ENCODE measurements at regions not wholly inside any gene's neighbourhood (a gene's known extent, or its start where the extent isn't known, plus 50 kb on each side); places are given as distances from the start of the nearest gene placed in this dataset.
"Not testable (repeated sequence)": the region's sequence is repeated elsewhere in the genome, so short reads cannot be mapped to it uniquely, and the experiment has no call there.

DNA sequence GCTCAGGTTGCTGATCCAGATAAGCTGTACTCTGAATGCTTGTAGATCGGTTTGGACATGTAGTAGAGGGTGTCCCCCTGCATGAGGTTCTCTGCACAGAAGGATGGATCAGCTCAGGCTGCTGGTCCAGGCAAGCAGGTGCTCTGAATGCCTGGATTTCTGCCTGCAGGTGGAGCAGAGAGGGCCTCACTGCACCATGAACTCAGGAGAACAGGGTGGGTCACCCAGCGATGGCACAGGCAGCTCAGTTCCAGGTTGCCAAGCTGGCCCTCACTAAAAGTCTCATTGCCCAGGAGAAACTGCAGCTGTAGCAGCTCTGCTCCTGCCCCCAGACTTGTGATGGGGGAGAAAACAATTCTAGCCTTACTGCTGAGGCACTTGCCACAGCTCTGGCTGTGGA lies 491.8 kb downstream of the XIRP2 start:
- intact Hi-C loops (cut with DNase I), result no loop called here
- no peak for DNase-seq
- ATAC-seq (ENCODE audit: poor library complexity), result no peak

- DNase-seq (no peak), ATAC-seq (ENCODE audit: poor library complexity) (no peak)
- intact Hi-C loops (cut with DNase I), result no loop called here
These were observed 480.8 kb downstream of the XIRP2 start for GRCh38 chr2:167369083-167369482.

GRCh38 chr2:167368371-167368770 lies 480.1 kb downstream of the XIRP2 start:
- intact Hi-C loops (cut with DNase I), result no loop called here
- ATAC-seq (ENCODE audit: poor library complexity) (no peak), DNase-seq (no peak)

DNA sequence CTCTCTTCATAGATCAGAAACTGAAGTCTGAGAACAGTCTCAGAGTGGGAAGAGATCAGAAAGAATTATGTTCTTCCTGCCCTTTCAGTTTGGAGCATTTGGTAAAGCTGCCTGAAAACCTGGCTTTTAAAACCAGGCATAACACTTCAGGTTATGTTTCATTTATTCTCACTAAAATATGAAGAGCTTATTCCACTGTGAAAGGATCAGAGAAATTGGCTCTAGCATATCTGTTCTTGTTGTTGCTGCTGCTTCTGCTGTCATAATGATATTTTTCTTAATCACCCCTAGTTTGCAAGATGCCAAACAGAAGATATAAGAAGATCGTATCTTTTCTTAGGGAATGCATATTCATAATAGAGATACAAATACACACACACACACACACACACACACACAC lies 476.9 kb downstream of the XIRP2 start:
- ATAC-seq (ENCODE audit: poor library complexity), result no peak
- intact Hi-C loops (cut with DNase I), result no loop called here
- DNase-seq, result no peak

- no peak for ATAC-seq (ENCODE audit: poor library complexity)
- intact Hi-C loops (cut with DNase I), result no loop called here
- DNase-seq, result no peak
These were observed 473.1 kb downstream of the XIRP2 start for GRCh38 chr2:167361426-167361825.

DNA sequence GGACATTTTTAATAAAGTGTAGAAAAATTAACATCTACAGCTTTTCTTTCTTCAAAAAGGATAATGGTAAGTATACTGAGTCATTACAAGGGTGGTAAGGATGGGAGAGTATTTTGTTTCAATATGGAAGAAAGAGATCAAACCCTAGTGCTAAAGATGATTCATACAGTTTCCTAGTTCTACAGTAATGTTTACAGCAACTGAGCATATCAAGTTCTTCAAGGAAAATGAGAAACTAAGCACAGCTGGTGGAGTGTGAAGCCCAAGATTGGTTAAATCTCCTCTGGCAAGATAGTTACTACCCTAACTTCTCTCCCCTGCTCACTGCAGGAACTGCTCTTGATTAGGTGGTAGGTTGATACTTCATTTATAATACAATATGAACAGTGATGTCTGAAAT lies 467.5 kb downstream of the XIRP2 start:
- intact Hi-C loops (cut with DNase I), result no loop called here
- no peak for ATAC-seq (ENCODE audit: poor library complexity)
- no peak for DNase-seq

DNA sequence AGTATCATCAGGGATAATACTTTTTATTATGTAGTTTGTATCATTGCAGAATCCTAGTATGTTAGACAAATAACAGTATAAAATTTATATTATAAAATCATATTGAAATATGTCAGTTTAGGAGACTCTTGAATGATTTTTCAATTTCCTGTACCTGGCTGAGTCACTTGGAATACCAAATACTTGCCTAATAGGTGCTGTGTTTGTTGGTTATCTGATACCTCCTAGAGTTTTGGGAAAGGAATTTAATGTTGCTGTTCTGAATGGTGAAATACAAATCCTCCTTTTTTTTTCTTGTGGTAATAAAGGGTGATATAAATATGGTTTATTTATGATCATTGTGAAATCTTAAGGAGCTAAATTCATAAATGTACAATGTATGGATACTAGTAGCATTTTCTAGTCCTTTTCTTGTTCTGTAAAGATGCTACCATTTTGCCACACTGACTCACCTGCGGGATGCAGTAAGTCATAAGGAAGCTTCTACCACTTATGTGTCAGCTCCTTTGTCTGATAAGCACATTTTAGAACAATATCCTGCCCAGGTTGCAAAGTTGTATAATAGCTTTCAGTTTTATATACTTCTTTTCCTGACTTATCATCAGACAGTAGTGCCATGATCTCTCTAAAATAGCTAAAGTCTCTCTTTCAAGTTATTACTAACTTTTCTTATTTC lies 465.5 kb downstream of the XIRP2 start:
- ATAC-seq (ENCODE audit: poor library complexity) (no peak), DNase-seq (no peak)
- intact Hi-C loops (cut with DNase I), result no loop called here

DNA sequence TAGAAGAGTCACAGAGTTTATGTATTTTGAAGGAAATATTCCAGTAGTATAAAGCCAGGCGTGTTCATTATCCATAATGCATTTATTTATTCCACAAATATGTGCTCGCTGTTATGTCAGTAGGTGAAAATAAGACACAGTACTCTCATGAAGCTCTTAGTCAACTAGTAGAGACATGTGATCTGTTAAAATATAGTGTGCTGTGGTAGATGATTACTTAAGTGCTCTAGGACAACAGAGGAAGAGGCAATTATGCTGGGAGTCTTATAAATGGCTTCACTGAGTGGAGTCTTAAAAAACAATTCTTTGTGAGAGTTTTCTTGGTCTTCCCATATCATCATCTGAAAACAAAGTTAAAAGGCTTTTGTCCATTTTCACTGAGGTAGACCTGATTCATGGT lies 457.3 kb downstream of the XIRP2 start:
- DNase-seq (no peak), ATAC-seq (ENCODE audit: poor library complexity) (no peak)
- intact Hi-C loops (cut with DNase I), result no loop called here

- DNase-seq (no peak), ATAC-seq (ENCODE audit: poor library complexity) (no peak)
- intact Hi-C loops (cut with DNase I), result no loop called here
These were observed 454.5 kb downstream of the XIRP2 start for GRCh38 chr2:167342769-167343168.

GRCh38 chr2:167340322-167340721 lies 452.0 kb downstream of the XIRP2 start:
- DNase-seq, result no peak
- no peak for ATAC-seq (ENCODE audit: poor library complexity)
- intact Hi-C loops (cut with DNase I), result no loop called here

DNA sequence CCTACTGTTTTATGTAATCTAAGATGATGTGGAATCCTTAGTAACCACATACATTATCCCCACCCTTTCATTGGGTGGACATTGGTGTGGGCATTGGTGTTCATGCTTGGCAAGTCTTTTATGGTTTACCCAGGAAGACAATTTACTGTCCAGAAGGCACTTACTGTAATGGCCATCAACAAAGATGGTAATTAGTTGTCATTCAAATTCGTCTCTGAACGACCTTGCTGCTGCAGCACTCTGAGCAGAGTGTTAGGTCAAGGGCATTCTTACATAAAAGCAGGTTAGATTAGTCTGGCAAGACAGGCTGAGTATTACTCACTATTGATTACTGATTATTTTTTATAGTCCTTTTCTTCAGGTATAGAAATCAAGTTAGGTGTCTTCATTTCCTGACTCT lies 447.9 kb downstream of the XIRP2 start:
- no peak for ATAC-seq (ENCODE audit: poor library complexity)
- intact Hi-C loops (cut with DNase I), result no loop called here
- no peak for DNase-seq

GRCh38 chr2:167335541-167335992 lies 447.3 kb downstream of the XIRP2 start:
- ATAC-seq (ENCODE audit: poor library complexity) (no peak), DNase-seq (no peak)
- intact Hi-C loops (cut with DNase I), result no loop called here

GRCh38 chr2:167334146-167334742 lies 446.0 kb downstream of the XIRP2 start:
- ATAC-seq (ENCODE audit: poor library complexity), result no peak
- intact Hi-C loops (cut with DNase I), result no loop called here
- no peak for DNase-seq

DNA sequence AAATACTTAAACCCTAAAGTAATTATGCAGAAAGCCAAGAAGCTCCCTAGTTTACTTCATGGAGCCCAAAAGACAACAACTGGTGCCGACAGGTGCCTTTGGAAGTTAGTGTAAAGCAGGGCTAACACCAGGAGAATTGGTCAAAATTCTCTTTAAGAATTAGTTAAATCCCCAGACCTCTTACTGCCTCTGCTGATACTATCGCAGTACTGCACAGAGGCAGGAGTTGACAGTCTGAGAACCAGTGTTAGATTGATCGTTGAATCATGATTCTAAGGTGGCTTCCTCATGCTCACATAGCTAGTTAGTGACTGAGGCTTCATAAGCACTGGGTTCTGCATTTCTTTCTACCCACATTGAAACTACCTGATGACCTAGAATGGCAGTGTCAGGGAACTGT lies 445.0 kb downstream of the XIRP2 start:
- DNase-seq, result no peak
- intact Hi-C loops (cut with DNase I), result no loop called here
- no peak for ATAC-seq (ENCODE audit: poor library complexity)

DNA sequence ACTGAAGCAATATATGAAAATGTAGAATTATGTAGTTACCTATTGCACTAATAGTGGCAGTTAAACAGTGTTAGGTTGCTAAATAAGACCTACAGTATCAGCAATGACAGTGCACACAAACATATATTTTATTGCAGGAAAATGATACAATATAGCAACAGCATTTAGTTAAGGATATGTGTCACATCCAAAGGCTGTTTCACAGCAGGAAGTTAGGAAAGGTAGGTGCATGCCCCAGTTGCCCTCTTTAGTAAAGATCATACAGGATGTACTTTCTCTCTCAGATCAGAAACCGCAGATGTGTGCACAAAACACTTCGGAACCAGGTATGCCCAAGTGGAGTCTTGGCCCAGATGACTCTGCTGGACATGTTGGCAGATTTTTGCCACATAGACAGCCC lies 444.1 kb downstream of the XIRP2 start:
- DNase-seq (no peak), ATAC-seq (ENCODE audit: poor library complexity) (no peak)
- intact Hi-C loops (cut with DNase I), result no loop called here

DNA sequence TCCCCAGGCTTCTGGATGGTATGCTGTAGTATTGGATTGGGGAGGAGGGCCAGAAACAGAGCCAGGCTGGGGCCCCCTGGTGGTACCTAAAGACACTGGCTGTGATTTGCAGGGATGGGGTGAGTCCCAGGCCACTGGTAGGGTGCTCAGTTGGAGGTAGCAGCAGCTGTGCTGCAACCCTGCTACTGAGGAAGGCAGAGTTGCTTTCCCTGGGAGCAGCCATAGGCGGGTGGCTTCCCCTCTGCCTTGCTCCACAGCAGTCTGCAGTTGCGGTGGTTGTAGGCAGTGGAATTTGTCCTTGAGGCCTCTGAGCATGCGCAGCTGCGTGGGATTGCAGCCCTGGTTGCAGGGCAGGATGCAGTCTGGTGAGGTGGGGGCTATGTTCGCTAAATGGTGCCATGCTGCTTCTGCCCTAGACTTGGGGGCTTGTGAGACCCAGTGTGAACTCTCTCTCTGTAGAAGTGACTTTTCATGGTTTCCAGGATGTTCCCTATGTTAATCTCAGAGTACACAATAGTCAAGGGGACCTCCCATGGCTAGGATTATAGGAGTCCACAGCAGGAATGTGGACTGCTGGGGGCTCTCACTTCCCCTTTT lies 443.5 kb downstream of the XIRP2 start:
- DNase-seq (no peak), ATAC-seq (ENCODE audit: poor library complexity) (peak; percentile 22)
- intact Hi-C loops (cut with DNase I), result no loop called here

DNA sequence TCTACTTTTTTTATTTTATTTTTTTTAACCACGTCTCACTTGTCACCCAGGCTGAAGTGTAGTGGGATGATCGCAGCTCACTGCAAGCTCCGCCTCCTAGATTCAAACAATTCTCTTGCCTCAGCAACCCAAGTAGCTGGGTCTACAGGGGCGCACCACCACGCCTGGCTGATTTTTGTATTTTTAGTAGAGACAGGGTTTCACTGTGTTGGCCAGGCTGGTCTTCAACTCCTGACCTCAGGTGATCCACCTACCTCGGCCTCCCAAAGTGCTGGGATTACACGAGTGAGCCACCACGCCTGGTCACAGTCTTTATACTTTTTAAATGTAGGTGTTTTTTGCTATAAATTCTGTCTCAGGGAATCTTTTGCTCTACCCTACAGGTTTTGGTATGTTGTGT lies 440.5 kb downstream of the XIRP2 start:
- DNase-seq; ATAC-seq (ENCODE audit: poor library complexity); intact Hi-C loops (cut with DNase I): not testable (repeated sequence)

DNA sequence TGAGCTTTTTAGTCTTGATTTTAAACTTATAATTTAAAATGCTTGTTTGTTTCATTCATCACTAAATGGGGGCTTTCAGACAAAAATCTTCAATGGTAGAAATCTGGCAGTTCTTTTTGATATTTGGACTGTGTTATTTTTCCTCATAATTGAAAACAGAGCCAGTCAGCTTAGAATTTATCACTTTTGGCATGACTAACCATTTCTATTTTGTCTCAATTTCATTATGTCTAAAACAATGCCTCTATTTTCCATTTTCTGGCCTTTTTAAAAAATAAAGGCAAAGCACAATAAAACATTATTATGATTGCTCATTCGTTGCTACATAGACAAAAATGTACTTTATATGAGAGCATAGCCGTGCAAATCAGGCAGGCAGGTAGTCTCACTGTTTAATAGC lies 434.5 kb downstream of the XIRP2 start:
- no peak for ATAC-seq (ENCODE audit: poor library complexity)
- intact Hi-C loops (cut with DNase I), result no loop called here
- DNase-seq, result no peak

DNA sequence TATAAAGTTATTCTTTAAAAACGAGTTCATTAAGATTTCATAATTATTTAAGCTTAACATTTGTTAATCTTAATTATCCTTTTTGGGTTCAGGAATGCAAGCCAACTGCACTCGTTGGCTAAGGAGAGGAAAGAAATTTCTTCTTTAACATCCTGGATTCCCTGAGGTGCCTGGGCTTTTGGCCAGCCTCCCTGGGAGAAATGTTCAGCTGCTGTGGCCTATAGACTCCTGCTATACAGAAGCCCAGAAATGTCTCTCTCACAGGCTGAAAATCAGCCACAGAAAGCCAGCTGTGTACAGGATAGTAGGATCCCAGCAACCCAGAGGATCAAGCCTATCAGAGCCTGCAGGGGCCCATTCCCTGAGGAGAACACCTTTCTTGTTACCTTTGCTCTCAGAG lies 430.3 kb downstream of the XIRP2 start:
- intact Hi-C loops (cut with DNase I), result no loop called here
- DNase-seq (no peak), ATAC-seq (ENCODE audit: poor library complexity) (no peak)

DNA sequence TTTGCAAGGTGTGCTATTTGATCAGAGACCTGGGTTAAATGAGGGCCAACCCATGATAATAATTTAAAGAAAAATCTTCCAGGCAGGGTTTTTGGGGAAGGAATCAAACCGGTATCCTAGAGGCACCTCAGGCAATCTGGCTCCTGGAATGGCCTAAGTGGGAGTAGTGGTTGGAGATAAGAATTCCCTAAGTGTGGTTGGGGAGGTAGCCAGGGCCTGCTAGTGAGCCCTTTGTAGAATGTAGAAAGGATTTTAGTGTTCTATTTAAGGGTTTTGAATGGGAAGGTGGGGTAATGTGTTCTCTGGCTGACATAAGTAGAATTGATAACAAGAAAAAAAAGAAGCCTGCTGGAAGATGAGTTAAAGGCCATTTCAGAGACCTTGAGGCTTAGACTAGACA lies 422.2 kb downstream of the XIRP2 start:
- no peak for DNase-seq
- intact Hi-C loops (cut with DNase I), result no loop called here
- ATAC-seq (ENCODE audit: poor library complexity), result peak; percentile 89

Data from Right ventricle myocardium superior (tissue), 1 donor.